H1 (cell line): ENCODE measurements at regions not wholly inside any gene's neighbourhood (a gene's known extent, or its start where the extent isn't known, plus 50 kb on each side); places are given as distances from the start of the nearest gene placed in this dataset.

Experiments
- CHD2 ChIP-seq: IDR thresholded peaks from 2 replicates; pipeline ENCODE4 v1.6.1; 2012; ENCODE audit warnings: low read length, improper control_type of control experiment
- CTCF ChIP-seq, 3 experiments: IDR thresholded peaks; 1 replicate in 2 of 3; 2 replicates in 1 of 3; pipeline versions ENCODE4 v1.5.1 to v1.6.1; 2011; ENCODE audit warnings: low read length in 3 of 3, mild to moderate bottlenecking in 3 of 3, inconsistent platforms in 2 of 3, low read depth in 1 of 3, moderate library complexity in 1 of 3; ENCODE audit not compliant: insufficient read depth in 1 of 3; ENCODE audit errors: control extremely low read depth in 1 of 3
- GTF2F1 ChIP-seq: IDR thresholded peaks from 2 replicates; pipeline ENCODE4 v1.6.1; 2012; ENCODE audit warnings: low read depth, low read length, improper control_type of control experiment, borderline replicate concordance
- HDAC6 ChIP-seq: IDR thresholded peaks from one replicate; pipeline ENCODE4 v1.7.1; 2012; ENCODE audit warnings: low read depth, mild to moderate bottlenecking, inconsistent platforms, low read length, moderate library complexity
- POLR2AphosphoS5 ChIP-seq: IDR thresholded peaks from 2 replicates; pipeline ENCODE4 v1.6.1; 2011; ENCODE audit warnings: low read depth, low read length
- SIN3A ChIP-seq, 2 experiments: IDR thresholded peaks in 1 of 2; conservative IDR thresholded peaks in 1 of 2; 2 replicates each; pipeline ENCODE4 v1.6.1; 2011 to 2012; ENCODE audit warnings: low read length in 2 of 2, improper control_type of control experiment in 1 of 2, low read depth in 1 of 2, mild to moderate bottlenecking in 1 of 2
- TF ChIP-seq, protein P1 (sequence below): IDR thresholded peaks from 2 replicates; pipeline ENCODE4 v1.6.1; 2012; ENCODE audit warnings: inconsistent platforms

DNA sequence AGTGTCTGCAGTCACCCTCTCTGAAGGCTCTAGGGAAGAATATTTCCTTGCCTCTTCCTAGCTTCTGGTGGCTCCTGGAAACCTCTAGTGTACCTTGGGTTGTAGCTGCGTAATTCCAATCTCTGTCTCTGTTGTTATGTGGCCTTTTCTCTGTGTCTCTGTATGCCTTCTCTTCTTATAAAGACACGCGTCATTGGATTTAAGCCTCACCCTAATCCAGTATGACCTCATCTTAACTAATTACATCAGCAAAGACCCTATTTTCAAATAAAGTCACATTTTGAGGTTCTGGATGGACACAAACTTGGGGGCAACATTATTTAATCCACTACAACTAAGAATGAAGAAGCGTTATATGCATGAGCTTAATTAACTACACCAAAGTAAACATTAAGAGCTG lies 111.4 kb upstream of the ZNF184 start:
- no peak for TF ChIP-seq POLR2AphosphoS5
- TF ChIP-seq CTCF (IDR thresholded peaks at IDR 0.05; ENCODE audit: control extremely low read depth in 1 of 3, insufficient read depth in 1 of 3, low read depth in 1 of 3, low read length in 3 of 3): no peak
- TF ChIP-seq SIN3A (conservative IDR thresholded peaks at IDR 0.05 in 1 of 2, IDR thresholded peaks at IDR 0.05 in 1 of 2; ENCODE audit: low read depth in 1 of 2, low read length in 2 of 2): no peak
- no peak for TF ChIP-seq CHD2
- TF ChIP-seq, protein P1, sequence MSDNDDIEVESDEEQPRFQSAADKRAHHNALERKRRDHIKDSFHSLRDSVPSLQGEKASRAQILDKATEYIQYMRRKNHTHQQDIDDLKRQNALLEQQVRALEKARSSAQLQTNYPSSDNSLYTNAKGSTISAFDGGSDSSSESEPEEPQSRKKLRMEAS: no peak
- TF ChIP-seq HDAC6: no peak
- TF ChIP-seq GTF2F1: no peak
